K562 (cell line): ENCODE measurements at regions not wholly inside any gene's neighbourhood (a gene's known extent, or its start where the extent isn't known, plus 50 kb on each side); places are given as distances from the start of the nearest gene placed in this dataset.

Source experiments
- ATAC-seq: fragments of 200-7000 bp; cut with Tn5 transposase; 3 replicates; pipeline ENCODE4 v1.9.1; 2020; ENCODE audit warnings: moderate library complexity
- BruUV-seq: library from RNA; stranded (reverse); fragments of 400-500 nt; replicated peaks from 2 replicates; lab custom pipeline; 2021; lab: Mats Ljungman, UMichigan
- CTCF ChIA-PET: fragments of 300-600 bp; formaldehyde crosslinking; extraction: SDS; loops from one replicate; lab custom pipeline; 2021; ENCODE audit warnings: low intra/inter-chr PET ratio; lab: Yijun Ruan, JAX
- POLR2A ChIA-PET: fragments of 300-600, 350-650 bp; sonication (Branson Sonifier 250); formaldehyde crosslinking; extraction: SDS; loops from one replicate; lab custom pipeline; 2021; ENCODE audit warnings: antibody characterized with exemption, inconsistent platforms; lab: Yijun Ruan, JAX
- DNase-seq, 4 experiments: peaks; one replicate each; pipeline versions ENCODE4 v3.0.0 to v3.0.0-alpha.2; 2011 to 2018; ENCODE audit warnings: low spot score in 3 of 4, mixed read lengths in 3 of 4; ENCODE audit errors: extremely low read depth in 1 of 4
- FAIRE-seq: peaks from 2 replicates; lab custom pipeline; 2011; peaks lifted over from hg19 to GRCh38; lab: Jason Lieb, UNC
- H2AFZ ChIP-seq: 2 replicates; pipeline ENCODE4 v1.6.0; 2011; ENCODE audit warnings: low read depth, low read length, control low read depth, inconsistent platforms
- H3K27ac ChIP-seq: fragments of 200-600 bp; 3 replicates; pipeline ENCODE4 v1.8.0; 2011; ENCODE audit warnings: low read depth, mild to moderate bottlenecking, control low read depth, inconsistent platforms, low read length, moderate library complexity, mixed read lengths; ENCODE audit errors: extremely low read depth
- H3K27me3 ChIP-seq, 2 experiments: fragments of 300-600 bp in 1 of 2; 2 replicates in 1 of 2; 3 replicates in 1 of 2; pipeline versions ENCODE4 v1.6.0 to v1.8.0; 2011; ENCODE audit warnings: inconsistent platforms in 2 of 2, low read length in 2 of 2, mild to moderate bottlenecking in 1 of 2, mixed read lengths in 1 of 2, moderate library complexity in 1 of 2; ENCODE audit not compliant: control insufficient read depth in 2 of 2, insufficient read depth in 2 of 2
- H3K36me3 ChIP-seq: fragments of 300-600 bp; 3 replicates; pipeline ENCODE4 v1.8.0; 2011; ENCODE audit warnings: mild to moderate bottlenecking, low read length, inconsistent platforms; ENCODE audit not compliant: control insufficient read depth, insufficient read depth
- H3K4me1 ChIP-seq, 2 experiments: fragments of 200-600 bp in 1 of 2; replicated peaks in 1 of 2; 2 replicates in 1 of 2; 3 replicates in 1 of 2; pipeline versions ENCODE4 v1.5.1 to v1.8.0; 2011; ENCODE audit warnings: inconsistent platforms in 2 of 2, low read length in 2 of 2, mild to moderate bottlenecking in 1 of 2, mixed read lengths in 1 of 2, moderate library complexity in 1 of 2; ENCODE audit not compliant: control insufficient read depth in 2 of 2, insufficient read depth in 2 of 2
- H3K4me2 ChIP-seq: 2 replicates; pipeline ENCODE4 v1.6.1; 2011; ENCODE audit warnings: low read length, control low read depth, inconsistent platforms, mixed read lengths; ENCODE audit not compliant: insufficient read depth
- H3K4me3 ChIP-seq: fragments of 200-600 bp; sonication (generic), shearing (Covaris generic); 2 replicates; pipeline ENCODE4 v1.5.1; 2016; ENCODE audit warnings: control low read depth, inconsistent platforms
- H3K79me2 ChIP-seq: fragments of 200-600 bp; 3 replicates; pipeline ENCODE4 v1.8.0; 2011; ENCODE audit warnings: low read length, inconsistent platforms; ENCODE audit not compliant: control insufficient read depth, insufficient read depth
- H3K9ac ChIP-seq, 2 experiments: 2 replicates each; pipeline versions ENCODE4 v1.6.0 to v1.6.1; 2011; ENCODE audit warnings: low read depth in 2 of 2, low read length in 2 of 2, control low read depth in 1 of 2, inconsistent platforms in 1 of 2, mild to moderate bottlenecking in 1 of 2, mixed read lengths in 1 of 2; ENCODE audit not compliant: insufficient read depth in 1 of 2
- H3K9me1 ChIP-seq: one replicate; pipeline ENCODE4 v1.6.0; 2011; ENCODE audit warnings: inconsistent platforms, mild to moderate bottlenecking, low read length, moderate library complexity; ENCODE audit not compliant: control insufficient read depth, insufficient read depth
- H3K9me3 ChIP-seq: replicated peaks from 2 replicates; pipeline ENCODE4 v1.5.1; 2011; ENCODE audit warnings: low read depth, low read length, inconsistent platforms; ENCODE audit not compliant: control insufficient read depth, insufficient read depth
- H4K20me1 ChIP-seq: replicated peaks from 2 replicates; pipeline ENCODE4 v1.6.1; 2011; ENCODE audit warnings: low read length, inconsistent platforms, mixed read lengths; ENCODE audit not compliant: control insufficient read depth, insufficient read depth
- KDM1A ChIP-seq, 2 experiments: fragments of 450-650 bp; IDR thresholded peaks; 2 replicates each; pipeline ENCODE4 v1.6.1; 2016; ENCODE audit warnings: mild to moderate bottlenecking in 2 of 2
- WGBS: fragments of 100-300 bp; shearing (Covaris generic); methylation state at CpG from one replicate; pipeline ENCODE4 v1.1.6; 2016; ENCODE audit warnings: low coverage, mixed read lengths; ENCODE audit not compliant: insufficient coverage; ENCODE audit errors: missing lambda C conversion rate; 5-methylcytosine and 5-hydroxymethylcytosine counted together
- in situ Hi-C: fragments of 300-500 bp; cut with MboI; formaldehyde crosslinking; loops from 4 replicates; pipeline ENCODE4 v1.15.0; 2018; ENCODE audit warnings: inconsistent platforms, mixed read lengths
- intact Hi-C: fragments of 100-400 bp; cut with micrococcal nuclease; formaldehyde crosslinking; loops from 2 replicates; pipeline ENCODE4 v1.14.2; 2022
- TF ChIP-seq, protein P1 (sequence below): sonication (generic); formaldehyde crosslinking; IDR thresholded peaks from 2 replicates; pipeline ENCODE4 v1.9.0; 2022; ENCODE audit warnings: mild to moderate bottlenecking, missing genetic modification reagents
- TF ChIP-seq, protein P2 (sequence below): fragments of 250-450 bp; sonication (Bioruptor Pico); IDR thresholded peaks from 2 replicates; pipeline ENCODE4 v1.4.0; 2020; ENCODE audit warnings: mild to moderate bottlenecking, moderate library complexity

DNA sequence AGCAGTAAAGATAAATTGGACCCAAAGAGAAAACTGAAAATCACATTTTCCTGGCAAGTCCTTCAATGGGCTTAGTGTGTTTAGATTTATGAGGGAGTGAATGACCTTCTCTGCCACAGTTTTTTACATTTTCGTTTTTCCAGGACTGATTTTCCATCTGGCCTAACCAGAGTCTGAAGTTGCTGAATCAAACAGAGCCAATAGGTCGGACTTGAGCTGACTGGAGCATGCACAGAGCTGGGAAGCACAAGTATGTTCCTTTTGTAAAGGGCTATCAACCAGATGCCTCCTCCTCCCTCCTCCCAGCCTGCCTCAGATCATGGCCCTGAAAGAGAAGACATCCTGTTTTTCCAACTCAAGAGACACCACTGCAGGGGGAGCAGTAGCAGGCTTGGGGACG, 126.0 kb upstream of the ANKRD1 start:
- Histone ChIP-seq H3K27ac (no peak overlapping the region), H3K4me2 (no peak overlapping the region), H3K36me3 (no peaks in the 10 kb centered on the region), H3K27me3 (no peaks in the 10 kb centered on the region), H3K4me1 (no peaks in the 10 kb centered on the region; a peak in 3 of 5 replicates), H3K9ac (no peak overlapping the region), H2AFZ (no peak overlapping the region), H3K9me1 (no peaks in the 10 kb centered on the region), H4K20me1 (no peaks in the 10 kb centered on the region), H3K4me3 (no peak overlapping the region), H3K9me3 (no peaks in the 10 kb centered on the region)
- WGBS, result 0% methylated on average over 2 of the region's 3 CpGs
- ATAC-seq (no peak), FAIRE-seq (no peak)
- intact Hi-C loops, result no loop called here
- in situ Hi-C loops, result no loop called here
- POLR2A ChIA-PET, result no interaction called here
- no peak for TF ChIP-seq KDM1A (IDR thresholded peaks at IDR 0.05)
- TF ChIP-seq, protein P1, sequence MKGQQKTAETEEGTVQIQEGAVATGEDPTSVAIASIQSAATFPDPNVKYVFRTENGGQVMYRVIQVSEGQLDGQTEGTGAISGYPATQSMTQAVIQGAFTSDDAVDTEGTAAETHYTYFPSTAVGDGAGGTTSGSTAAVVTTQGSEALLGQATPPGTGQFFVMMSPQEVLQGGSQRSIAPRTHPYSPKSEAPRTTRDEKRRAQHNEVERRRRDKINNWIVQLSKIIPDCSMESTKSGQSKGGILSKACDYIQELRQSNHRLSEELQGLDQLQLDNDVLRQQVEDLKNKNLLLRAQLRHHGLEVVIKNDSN (CRISPR knock-in tag), result no peak
- TF ChIP-seq, protein P2, sequence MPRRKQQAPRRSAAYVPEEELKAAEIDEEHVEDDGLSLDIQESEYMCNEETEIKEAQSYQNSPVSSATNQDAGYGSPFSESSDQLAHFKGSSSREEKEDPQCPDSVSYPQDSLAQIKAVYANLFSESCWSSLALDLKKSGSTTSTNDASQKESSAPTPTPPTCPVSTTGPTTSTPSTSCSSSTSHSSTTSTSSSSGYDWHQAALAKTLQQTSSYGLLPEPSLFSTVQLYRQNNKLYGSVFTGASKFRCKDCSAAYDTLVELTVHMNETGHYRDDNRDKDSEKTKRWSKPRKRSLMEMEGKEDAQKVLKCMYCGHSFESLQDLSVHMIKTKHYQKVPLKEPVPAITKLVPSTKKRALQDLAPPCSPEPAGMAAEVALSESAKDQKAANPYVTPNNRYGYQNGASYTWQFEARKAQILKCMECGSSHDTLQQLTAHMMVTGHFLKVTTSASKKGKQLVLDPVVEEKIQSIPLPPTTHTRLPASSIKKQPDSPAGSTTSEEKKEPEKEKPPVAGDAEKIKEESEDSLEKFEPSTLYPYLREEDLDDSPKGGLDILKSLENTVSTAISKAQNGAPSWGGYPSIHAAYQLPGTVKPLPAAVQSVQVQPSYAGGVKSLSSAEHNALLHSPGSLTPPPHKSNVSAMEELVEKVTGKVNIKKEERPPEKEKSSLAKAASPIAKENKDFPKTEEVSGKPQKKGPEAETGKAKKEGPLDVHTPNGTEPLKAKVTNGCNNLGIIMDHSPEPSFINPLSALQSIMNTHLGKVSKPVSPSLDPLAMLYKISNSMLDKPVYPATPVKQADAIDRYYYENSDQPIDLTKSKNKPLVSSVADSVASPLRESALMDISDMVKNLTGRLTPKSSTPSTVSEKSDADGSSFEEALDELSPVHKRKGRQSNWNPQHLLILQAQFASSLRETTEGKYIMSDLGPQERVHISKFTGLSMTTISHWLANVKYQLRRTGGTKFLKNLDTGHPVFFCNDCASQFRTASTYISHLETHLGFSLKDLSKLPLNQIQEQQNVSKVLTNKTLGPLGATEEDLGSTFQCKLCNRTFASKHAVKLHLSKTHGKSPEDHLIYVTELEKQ (CRISPR knock-in tag), result no peak
- TF ChIP-seq, all 486 proteins: peak for 0
- no TSS peak for BruUV-seq
- no peak for DNase-seq
- no peaks in the 10 kb centered on the region for H3K79me2 ChIP-seq
- CTCF ChIA-PET, result no interaction called here
